Stimulated activated CD4-positive, alpha-beta T cell treated with anti-CD3 and anti-CD28 coated beads, Interleukin-2, amount 100 ng/mL, for 4 hours (primary cell): ENCODE measurements at regions not wholly inside any gene's neighbourhood (a gene's known extent, or its start where the extent isn't known, plus 50 kb on each side); places are given as distances from the start of the nearest gene placed in this dataset.
"Not testable (repeated sequence)": the region's sequence is repeated elsewhere in the genome, so short reads cannot be mapped to it uniquely, and the experiment has no call there.

ENCODE experiments used
- DNase-seq: peaks from one replicate; pipeline ENCODE4 v3.0.0-alpha.2; 2020; ENCODE audit warnings: low read depth

DNA sequence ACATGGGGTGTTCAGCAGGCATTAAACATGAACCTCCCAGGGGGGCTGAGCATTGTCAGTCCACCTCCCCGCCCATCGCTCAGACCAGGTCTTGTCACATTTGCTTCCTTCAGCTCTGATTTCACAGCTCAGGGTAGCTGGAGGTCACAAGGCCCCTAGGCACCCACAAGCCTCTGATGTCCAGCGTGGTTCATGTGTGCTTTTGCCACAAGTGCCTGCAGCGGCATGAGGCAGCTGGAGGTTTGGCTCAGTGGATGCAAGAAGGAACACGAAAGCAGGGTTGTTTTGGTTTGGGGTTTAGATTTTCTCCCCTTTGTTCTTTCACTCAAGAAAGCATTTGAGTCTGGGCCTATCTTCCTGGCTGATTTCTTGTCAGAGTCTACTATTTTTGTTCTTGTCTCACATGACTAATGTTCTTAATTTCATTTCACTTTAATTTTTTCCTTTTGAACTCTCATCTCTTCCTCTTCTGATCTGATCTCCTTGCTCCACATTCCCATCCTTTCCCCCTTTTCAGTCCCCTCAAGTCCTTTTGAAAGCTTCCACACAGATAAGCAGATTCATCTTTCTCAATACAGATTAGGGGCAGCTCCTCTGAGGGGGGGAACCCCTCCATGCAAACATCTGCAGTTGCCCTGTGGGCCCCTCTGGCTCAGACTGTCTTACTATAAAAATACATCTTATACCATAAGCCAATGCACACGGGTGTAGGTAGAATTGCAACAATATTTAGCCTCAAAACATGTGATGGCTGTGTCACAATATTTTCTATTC is 68.1 kb upstream of the CEP85L start:
- no peak for DNase-seq

GRCh38 chr6:118718903-118719302 is 67.5 kb upstream of the CEP85L start:
- no peak for DNase-seq

- DNase-seq: no peak
Observed at GRCh38 chr6:118718297-118718696, 66.9 kb upstream of the CEP85L start.

DNA sequence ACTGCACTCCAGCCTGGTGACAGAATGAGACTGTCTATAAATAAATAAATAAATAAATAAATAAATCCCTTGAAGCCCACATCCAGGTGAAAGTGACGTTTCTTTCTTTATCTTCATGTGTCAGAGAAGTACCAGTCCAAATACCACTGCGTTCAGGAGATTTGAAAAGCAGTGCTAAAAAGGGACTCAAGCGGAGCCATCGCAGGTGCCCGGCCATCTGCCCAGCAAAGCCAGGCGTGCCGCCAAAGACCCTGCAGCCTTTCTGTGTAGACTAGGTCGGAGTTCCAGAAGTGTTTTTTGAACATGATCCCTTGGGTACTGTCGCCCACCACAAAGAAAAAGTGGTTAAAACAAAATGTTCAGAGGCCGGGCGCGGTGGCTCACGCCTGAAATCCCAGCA is 65.7 kb upstream of the CEP85L start:
- no peak for DNase-seq

DNA sequence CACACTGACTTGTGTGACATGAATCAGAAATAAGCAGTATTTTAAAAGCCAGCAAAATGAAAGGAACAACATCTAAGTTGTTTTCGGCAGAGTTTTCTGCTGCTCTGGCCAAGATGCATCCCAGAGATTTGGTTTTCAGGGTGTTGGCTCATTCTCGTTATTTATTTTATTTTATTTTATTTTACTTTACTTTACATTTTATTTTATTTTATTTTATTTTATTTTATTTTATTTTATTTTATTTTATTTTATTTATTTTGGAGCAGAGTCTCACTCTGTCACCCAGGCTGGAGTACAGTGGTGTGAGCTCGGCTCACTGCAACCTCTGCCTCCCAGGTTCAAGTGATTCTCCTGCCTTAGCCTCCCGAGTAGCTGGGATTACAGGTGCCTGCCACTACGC is 64.5 kb upstream of the CEP85L start:
- DNase-seq: not testable (repeated sequence)

DNA sequence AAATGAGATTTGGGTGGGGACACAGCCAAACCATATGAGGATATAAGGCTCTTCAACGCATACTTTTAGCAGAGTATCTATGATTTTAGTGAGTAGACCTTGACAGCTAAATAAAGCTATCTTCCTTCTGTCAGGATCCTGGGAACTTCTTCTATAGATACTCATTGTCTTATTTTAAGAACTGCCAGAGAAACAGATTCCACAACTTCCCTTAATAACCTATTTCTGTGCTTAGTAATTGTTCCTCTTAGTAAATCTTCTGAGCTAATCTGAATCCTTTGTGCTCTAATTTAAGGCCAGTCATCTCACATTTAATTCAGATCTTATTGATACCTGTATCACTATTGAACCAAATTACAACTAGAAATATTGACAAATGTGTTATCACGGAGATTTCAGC is 64.0 kb upstream of the CEP85L start:
- no peak for DNase-seq

GRCh38 chr6:118714756-118715155 is 63.4 kb upstream of the CEP85L start:
- no peak for DNase-seq

DNA sequence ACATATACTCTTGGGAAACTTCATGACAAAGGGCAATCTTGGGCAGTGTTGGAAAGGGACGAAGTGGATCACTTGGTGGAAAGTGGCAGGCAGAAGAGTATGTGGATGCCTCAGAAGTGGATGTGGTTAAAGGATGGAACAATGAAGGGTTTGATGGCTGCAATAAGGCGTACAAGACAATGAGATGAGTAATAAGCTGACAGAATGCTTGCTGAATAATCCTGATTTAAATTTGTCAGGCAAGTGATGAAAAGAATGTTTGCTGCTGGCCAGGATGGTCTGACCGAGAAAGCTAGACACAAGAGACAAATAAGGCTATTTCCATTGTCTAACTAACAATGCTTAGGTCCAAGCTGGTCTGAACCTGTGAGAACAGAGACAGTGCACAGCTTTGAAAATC is 61.6 kb upstream of the CEP85L start:
- DNase-seq: no peak

- DNase-seq: no peak
Observed at GRCh38 chr6:118710616-118711015, 59.2 kb upstream of the CEP85L start.

GRCh38 chr6:118709859-118710350 is 58.5 kb upstream of the CEP85L start:
- peak; percentile 79 for DNase-seq

DNA sequence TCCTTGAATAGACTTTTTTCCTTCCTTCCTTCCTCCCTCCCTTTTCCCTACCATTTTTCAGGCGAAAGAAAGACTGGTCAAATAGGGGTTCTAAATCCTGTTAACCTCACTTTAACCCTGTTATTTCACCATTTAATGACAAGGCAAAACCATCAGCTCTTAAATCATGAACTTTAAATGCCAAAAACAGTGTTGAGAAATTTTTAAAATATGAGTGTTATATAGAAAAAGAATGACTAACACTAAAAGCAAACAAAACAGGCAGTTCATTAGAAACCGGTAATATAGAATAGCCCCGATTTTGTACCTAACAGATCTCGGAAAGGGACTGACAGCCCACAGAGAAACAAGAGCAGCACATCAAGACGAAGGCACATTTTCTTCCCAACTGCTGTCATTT is 57.4 kb upstream of the CEP85L start:
- DNase-seq: no peak

DNA sequence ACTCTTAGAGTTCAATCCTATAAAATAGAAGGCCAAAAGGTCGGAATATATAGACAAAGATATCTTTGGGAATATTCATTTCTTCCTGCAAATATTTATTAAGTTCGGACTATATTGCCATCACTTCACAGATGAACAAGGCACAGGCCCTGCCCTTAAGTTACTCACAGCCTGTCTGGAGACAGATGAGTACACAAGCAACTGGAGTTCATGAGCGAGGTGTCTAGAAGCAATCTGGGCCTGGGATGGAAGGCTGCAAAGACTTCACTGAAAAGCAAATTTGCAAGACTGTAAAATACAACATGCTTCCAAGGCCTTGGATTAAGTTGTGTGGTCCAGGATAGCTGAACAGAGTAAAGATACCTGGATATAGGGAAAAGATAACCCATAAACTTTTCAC is 56.7 kb upstream of the CEP85L start:
- no peak for DNase-seq

DNA sequence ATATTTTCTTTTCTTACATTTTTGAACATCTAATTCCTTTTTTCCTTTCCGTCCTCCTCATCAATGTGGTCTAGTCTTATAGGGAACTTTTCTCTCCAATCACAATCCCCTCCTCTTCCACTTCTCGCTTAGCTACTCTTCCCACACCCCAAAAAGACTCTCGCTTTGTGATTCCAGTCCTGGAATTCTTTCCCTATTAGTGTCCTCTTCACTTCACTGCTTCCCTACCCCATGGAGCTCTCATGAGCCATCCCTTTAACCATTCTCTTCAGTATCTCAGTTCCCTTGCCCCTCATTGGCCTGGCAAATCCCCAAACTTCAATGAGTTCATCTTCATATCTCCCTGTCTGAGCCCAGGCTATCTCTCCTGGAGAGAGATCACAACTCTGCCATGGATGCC is 55.3 kb upstream of the CEP85L start:
- no peak for DNase-seq

GRCh38 chr6:118705544-118706491 is 54.4 kb upstream of the CEP85L start:
- DNase-seq: no peak

GRCh38 chr6:118704915-118705314 is 53.5 kb upstream of the CEP85L start:
- DNase-seq: no peak

- DNase-seq: not testable (repeated sequence)
Observed at GRCh38 chr6:118701260-118701659, 49.9 kb upstream of the CEP85L start.
